HCT116 (cell line): ENCODE measurements at regions not wholly inside any gene's neighbourhood (a gene's known extent, or its start where the extent isn't known, plus 50 kb on each side); places are given as distances from the start of the nearest gene placed in this dataset.

Source experiments
- ATAC-seq: fragments of 200-7000 bp; cut with Tn5 transposase; 2 replicates; pipeline ENCODE4 v1.9.1; 2020; ENCODE audit warnings: mild to moderate bottlenecking, moderate library complexity
- BruUV-seq: library from RNA; stranded (reverse); fragments of 400-500 nt; replicated peaks from 2 replicates; lab custom pipeline; 2021; lab: Mats Ljungman, UMichigan
- CTCF ChIA-PET: fragments of 300-600 bp; sonication (Branson Sonifier 250); formaldehyde crosslinking; loops from one replicate; lab custom pipeline; 2021; ENCODE audit warnings: antibody characterized with exemption; lab: Charles Lee
- POLR2A ChIA-PET: fragments of 300-600, 350-600 bp; sonication (Branson Sonifier 250); formaldehyde crosslinking; loops from one replicate; lab custom pipeline; 2021; ENCODE audit warnings: antibody characterized with exemption; lab: Charles Lee
- RAD21 ChIA-PET, 2 experiments: fragments of 300-600 bp; sonication (Branson Sonifier 250); formaldehyde crosslinking; loops; one replicate each; lab custom pipeline; 2023; ENCODE audit warnings: low total read pairs in 2 of 2; ENCODE audit not compliant: uncharacterized antibody in 2 of 2, unreplicated experiment in 2 of 2, low non-redundant PET in 1 of 2; lab: Charles Lee
- DNase-seq: peaks from one replicate; pipeline ENCODE4 v3.0.0-alpha.2; 2010; ENCODE audit warnings: low read depth, low spot score
- H2AFZ ChIP-seq: fragments of 200-600 bp; shearing (Covaris generic), sonication (generic); 2 replicates; pipeline ENCODE4 v1.6.1; 2017; ENCODE audit warnings: low read depth, mixed run types, mixed read lengths, antibody characterized with exemption, low read length; ENCODE audit not compliant: poor library complexity, severe bottlenecking
- H3K27ac ChIP-seq: 2 replicates; pipeline ENCODE4 v1.5.1; 2012; ENCODE audit warnings: low read depth, low read length
- H3K27me3 ChIP-seq: fragments of 200-600 bp; sonication (generic); 2 replicates; pipeline ENCODE4 v1.6.1; 2016; ENCODE audit warnings: mixed run types, low read length, mixed read lengths; ENCODE audit not compliant: insufficient read depth
- H3K36me3 ChIP-seq, 2 experiments: fragments of 200-500 bp in 1 of 2; fragments of 200-600 bp in 1 of 2; sonication (Bioruptor generic) in 1 of 2; sonication (generic) in 1 of 2; 2 replicates each; pipeline versions ENCODE4 v1.5.1 to v1.6.1; 2014 to 2016; ENCODE audit warnings: low read length in 2 of 2, inconsistent platforms in 1 of 2, mixed read lengths in 1 of 2, mixed run types in 1 of 2; ENCODE audit not compliant: insufficient read depth in 2 of 2, control insufficient read depth in 1 of 2
- H3K4me1 ChIP-seq, 2 experiments: fragments of 200-600 bp in 1 of 2; sonication (generic) in 1 of 2; 2 replicates each; pipeline versions ENCODE4 v1.5.1 to v1.6.1; 2012 to 2017; ENCODE audit warnings: low read length in 2 of 2, inconsistent platforms in 1 of 2, mild to moderate bottlenecking in 1 of 2, mixed read lengths in 1 of 2, mixed run types in 1 of 2, moderate library complexity in 1 of 2; ENCODE audit not compliant: insufficient read depth in 2 of 2, control insufficient read depth in 1 of 2
- H3K4me2 ChIP-seq: fragments of 200-600 bp; sonication (generic); 2 replicates; pipeline ENCODE4 v1.6.1; 2017; ENCODE audit warnings: mixed run types, low read length, mixed read lengths
- H3K4me3 ChIP-seq, 2 experiments: fragments of 200-600 bp in 1 of 2; sonication (generic) in 1 of 2; replicated peaks in 1 of 2; 2 replicates each; pipeline ENCODE4 v1.5.1; 2011 to 2016; ENCODE audit warnings: low read length in 2 of 2, control low read depth in 1 of 2, low read depth in 1 of 2, mild to moderate bottlenecking in 1 of 2, mixed read lengths in 1 of 2, mixed run types in 1 of 2
- H3K79me2 ChIP-seq: fragments of 200-600 bp; sonication (generic); 2 replicates; pipeline ENCODE4 v1.6.1; 2017; ENCODE audit warnings: mild to moderate bottlenecking, mixed run types, low read length, moderate library complexity, mixed read lengths; ENCODE audit not compliant: insufficient read depth
- H3K9ac ChIP-seq: fragments of 200-600 bp; sonication (generic); 2 replicates; pipeline ENCODE4 v1.6.1; 2016; ENCODE audit warnings: low read length, mixed read lengths
- H3K9me2 ChIP-seq: fragments of 200-600 bp; sonication (generic), shearing (Covaris generic); 2 replicates; pipeline ENCODE4 v1.6.1; 2017; ENCODE audit warnings: mixed run types, mild to moderate bottlenecking, moderate library complexity; ENCODE audit not compliant: insufficient read depth
- H3K9me3 ChIP-seq, 2 experiments: fragments of 200-500 bp in 1 of 2; fragments of 200-600 bp in 1 of 2; sonication (Bioruptor generic) in 1 of 2; sonication (generic) in 1 of 2; 2 replicates each; pipeline ENCODE4 v1.6.1; 2014 to 2017; ENCODE audit warnings: low read length in 2 of 2, mixed read lengths in 2 of 2, inconsistent platforms in 1 of 2, low read depth in 1 of 2, mild to moderate bottlenecking in 1 of 2, mixed run types in 1 of 2, moderate library complexity in 1 of 2; ENCODE audit not compliant: control insufficient read depth in 1 of 2, insufficient read depth in 1 of 2
- H4K20me1 ChIP-seq: fragments of 200-600 bp; sonication (generic), shearing (Covaris generic); 2 replicates; pipeline ENCODE4 v1.6.1; 2017; ENCODE audit warnings: mixed run types, mild to moderate bottlenecking, moderate library complexity; ENCODE audit not compliant: insufficient read depth
- ATF3 ChIP-seq: IDR thresholded peaks from 2 replicates; pipeline ENCODE4 v1.6.1; 2012
- CBX3 ChIP-seq: IDR thresholded peaks from 2 replicates; pipeline ENCODE4 v1.6.1; 2012; ENCODE audit warnings: low read depth
- CEBPB ChIP-seq: IDR thresholded peaks from 2 replicates; pipeline ENCODE4 v1.6.1; 2012; ENCODE audit warnings: low read depth
- CTCF ChIP-seq, 3 experiments: fragments of 200-600 bp in 1 of 3; sonication (generic) in 1 of 3; IDR thresholded peaks in 2 of 3; conservative IDR thresholded peaks in 1 of 3; 2 replicates each; pipeline ENCODE4 v1.5.1; 2012 to 2017; ENCODE audit warnings: low read depth in 2 of 3, low read length in 2 of 3, antibody characterized with exemption in 1 of 3, borderline replicate concordance in 1 of 3, control low read depth in 1 of 3, mild to moderate bottlenecking in 1 of 3, mixed read lengths in 1 of 3, mixed run types in 1 of 3, moderate library complexity in 1 of 3; ENCODE audit not compliant: insufficient read depth in 1 of 3
- EGR1 ChIP-seq: IDR thresholded peaks from 2 replicates; pipeline ENCODE4 v1.6.1; 2012; ENCODE audit warnings: low read depth
- ELF1 ChIP-seq: IDR thresholded peaks from 2 replicates; pipeline ENCODE4 v1.6.1; 2012; ENCODE audit warnings: low read depth, borderline replicate concordance
- JUND ChIP-seq: IDR thresholded peaks from 2 replicates; pipeline ENCODE4 v1.6.1; 2012
- MAX ChIP-seq: IDR thresholded peaks from 2 replicates; pipeline ENCODE4 v1.6.1; 2012
- POLR2AphosphoS5 ChIP-seq: IDR thresholded peaks from 2 replicates; pipeline ENCODE4 v1.6.1; 2011; ENCODE audit warnings: mild to moderate bottlenecking, low read depth, low read length, moderate library complexity
- REST ChIP-seq: IDR thresholded peaks from 2 replicates; pipeline ENCODE4 v1.6.1; 2012; ENCODE audit warnings: low read depth
- YY1 ChIP-seq: IDR thresholded peaks from 2 replicates; pipeline ENCODE4 v1.6.1; 2011; ENCODE audit warnings: low read length, low read depth, moderate library complexity, mild to moderate bottlenecking; ENCODE audit not compliant: insufficient replicate concordance; ENCODE audit errors: extremely low read depth
- ZBTB33 ChIP-seq: IDR thresholded peaks from 2 replicates; pipeline ENCODE4 v1.6.1; 2011; ENCODE audit warnings: mild to moderate bottlenecking, low read length, moderate library complexity; ENCODE audit not compliant: insufficient replicate concordance; ENCODE audit errors: extremely low read depth
- ZFX ChIP-seq: fragments of 450-650 bp; IDR thresholded peaks from 2 replicates; pipeline ENCODE4 v1.6.1; 2017
- intact Hi-C: fragments of 100-400 bp; cut with micrococcal nuclease; formaldehyde crosslinking; loops from 2 replicates; pipeline ENCODE4 v1.10.0; 2022

- no peak for TF ChIP-seq REST
- no peak for TF ChIP-seq JUND
- no peak for TF ChIP-seq ATF3
These were observed 481.8 kb downstream of the HAO1 start (continued) for GRCh38 chr20:7458459-7458858.

- no peak overlapping the region for H2AFZ ChIP-seq
- no peak overlapping the region for H3K27ac ChIP-seq
- no peak overlapping the region for H3K9ac ChIP-seq
- no peaks in the 10 kb centered on the region for H3K79me2 ChIP-seq
- H3K4me3 ChIP-seq, result no peak overlapping the region
- ChIA-PET CTCF (no interaction called here), POLR2A (no interaction called here), RAD21 (no interaction called here)
- H3K9me2 ChIP-seq, result no peaks in the 10 kb centered on the region
- H3K27me3 ChIP-seq, result no peaks in the 10 kb centered on the region
- H3K9me3 ChIP-seq, result peaks cover 0 to 10% of the 10 kb centered on the region in 2 experiments; a peak in 2 of 4 replicates
- intact Hi-C loops, result no loop called here
- H3K4me2 ChIP-seq, result no peak overlapping the region
- no peaks in the 10 kb centered on the region for H3K4me1 ChIP-seq
- ATAC-seq, result no peak
- BruUV-seq, result no TSS peak
- no peak for DNase-seq
- no peaks in the 10 kb centered on the region for H3K36me3 ChIP-seq
- no peaks in the 10 kb centered on the region for H4K20me1 ChIP-seq
- TF ChIP-seq POLR2AphosphoS5, result no peak
- TF ChIP-seq CEBPB, result no peak
- no peak for TF ChIP-seq MAX
- TF ChIP-seq EGR1, result no peak
- TF ChIP-seq ELF1, result no peak
- no peak for TF ChIP-seq ZFX
- no peak for TF ChIP-seq YY1
- TF ChIP-seq CTCF (IDR thresholded peaks at IDR 0.05 in 2 of 3, conservative IDR thresholded peaks at IDR 0.05 in 1 of 3; ENCODE audit: borderline replicate concordance in 1 of 3, insufficient read depth in 1 of 3, low read depth in 2 of 3, low read length in 2 of 3), result no peak
- TF ChIP-seq CBX3, result no peak
- no peak for TF ChIP-seq ZBTB33
- no peak for TF ChIP-seq REST
These were observed 481.2 kb downstream of the HAO1 start for GRCh38 chr20:7459083-7459482.
